HG03571 (cell line): ENCODE measurements at regions not wholly inside any gene's neighbourhood (a gene's known extent, or its start where the extent isn't known, plus 50 kb on each side); places are given as distances from the start of the nearest gene placed in this dataset.

ENCODE experiments used
- ATAC-seq: cut with Tn5 transposase; IDR thresholded peaks from one replicate; pipeline ENCODE4 v1.9.1; 2021; ENCODE audit not compliant: unreplicated experiment

- no peak for ATAC-seq
Observed at GRCh38 chr2:177075254-177075653, 137.3 kb upstream of the HNRNPA3 start.

DNA sequence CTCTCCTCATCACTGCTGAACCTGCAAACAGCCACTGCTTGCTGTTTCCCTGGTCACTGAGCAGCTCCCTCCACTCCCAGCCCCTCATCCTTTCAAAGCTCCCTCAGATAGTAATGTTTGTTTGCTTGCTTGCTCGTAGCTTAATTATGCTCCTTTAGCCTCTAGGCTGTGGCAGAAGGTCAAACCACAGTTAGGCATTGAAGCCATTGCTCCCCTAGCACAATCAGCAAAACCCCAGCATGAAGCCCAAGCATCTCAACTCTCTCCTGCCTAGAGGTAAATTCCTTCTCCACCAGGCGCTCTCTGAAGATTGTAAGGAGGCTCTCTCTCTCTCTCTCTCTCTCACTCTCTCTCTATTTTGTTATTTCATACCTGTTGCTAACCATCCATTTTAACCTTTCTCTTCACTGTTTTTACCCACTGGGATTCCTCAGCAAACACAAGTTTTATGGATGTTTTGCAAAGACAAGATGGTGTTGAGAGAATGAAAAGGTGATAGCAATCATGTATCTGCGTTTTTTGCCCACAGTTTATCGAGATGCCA is 135.9 kb upstream of the HNRNPA3 start:
- ATAC-seq = no peak

DNA sequence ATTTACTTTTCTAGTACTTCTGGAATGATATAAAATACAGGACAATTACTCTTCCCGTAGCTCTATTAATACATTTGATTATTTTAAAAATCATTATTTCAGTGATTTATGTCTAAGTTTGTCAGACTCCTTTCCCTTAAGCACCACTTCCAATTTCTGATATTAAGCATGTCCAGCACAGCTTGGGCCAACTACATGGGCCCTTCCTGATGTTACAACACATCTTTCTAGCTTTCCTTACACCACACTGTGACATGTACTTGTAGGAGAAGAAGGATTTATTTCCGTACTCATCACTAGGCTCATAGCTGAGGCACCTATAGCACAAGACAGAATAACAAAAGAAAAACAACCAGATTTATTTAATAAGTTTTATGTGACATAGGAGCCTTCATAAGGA is 134.8 kb upstream of the HNRNPA3 start:
- ATAC-seq = no peak

DNA sequence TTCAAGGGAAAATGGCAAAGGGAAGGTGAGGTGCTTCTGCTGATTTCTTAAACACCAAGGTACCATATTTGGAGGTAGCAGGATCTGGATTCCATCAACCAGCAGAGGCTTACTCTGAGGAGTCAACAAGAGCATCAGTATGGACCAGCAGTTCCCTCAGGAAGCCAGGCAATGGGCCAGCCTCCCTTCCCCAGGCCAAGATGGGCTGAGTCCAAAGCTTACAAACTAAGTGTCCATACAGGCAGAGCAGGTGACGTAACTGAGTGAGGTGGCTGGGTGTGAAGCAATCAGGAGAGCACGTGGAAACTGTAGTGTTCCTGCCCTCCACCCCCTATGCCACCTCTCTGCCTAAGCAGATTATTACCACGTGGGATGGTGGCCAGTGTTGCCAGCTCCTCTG is 134.2 kb upstream of the HNRNPA3 start:
- no peak for ATAC-seq

GRCh38 chr2:177078855-177079254 is 133.7 kb upstream of the HNRNPA3 start:
- ATAC-seq = no peak

DNA sequence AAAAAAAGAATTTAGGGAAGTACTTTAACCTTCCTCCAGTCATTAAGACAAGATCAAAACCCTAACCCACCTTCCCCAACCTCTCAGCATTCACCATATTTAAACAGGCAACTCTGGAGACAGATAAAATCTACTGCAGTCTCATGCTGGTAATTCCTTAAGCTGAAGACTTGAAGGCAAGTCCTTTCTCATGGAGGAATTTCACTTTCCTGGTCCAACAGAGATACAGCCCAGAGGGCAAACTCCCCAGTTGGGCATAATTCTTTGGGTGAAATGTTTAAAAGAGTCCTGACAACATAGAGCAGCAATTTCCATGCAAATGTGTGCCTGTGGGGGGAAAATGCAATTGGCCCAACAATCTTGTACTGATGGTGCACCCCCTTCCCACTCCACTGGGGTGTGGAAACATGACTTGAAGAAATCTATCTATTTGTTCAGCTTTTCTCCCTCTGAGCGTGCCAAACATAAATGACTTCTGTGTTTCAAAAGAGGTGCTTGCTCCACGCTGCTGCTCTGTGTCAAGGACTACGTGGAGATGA is 131.8 kb upstream of the HNRNPA3 start:
- ATAC-seq = no peak

GRCh38 chr2:177084607-177085006 is 128.0 kb upstream of the HNRNPA3 start:
- ATAC-seq = no peak

GRCh38 chr2:177088529-177088928 is 124.1 kb upstream of the HNRNPA3 start:
- ATAC-seq = no peak

- ATAC-seq = no peak
Observed at GRCh38 chr2:177090967-177091366, 121.6 kb upstream of the HNRNPA3 start.

GRCh38 chr2:177093371-177093770 is 119.2 kb upstream of the HNRNPA3 start:
- ATAC-seq = no peak

GRCh38 chr2:177098001-177098613 is 114.5 kb upstream of the HNRNPA3 start:
- no peak for ATAC-seq

DNA sequence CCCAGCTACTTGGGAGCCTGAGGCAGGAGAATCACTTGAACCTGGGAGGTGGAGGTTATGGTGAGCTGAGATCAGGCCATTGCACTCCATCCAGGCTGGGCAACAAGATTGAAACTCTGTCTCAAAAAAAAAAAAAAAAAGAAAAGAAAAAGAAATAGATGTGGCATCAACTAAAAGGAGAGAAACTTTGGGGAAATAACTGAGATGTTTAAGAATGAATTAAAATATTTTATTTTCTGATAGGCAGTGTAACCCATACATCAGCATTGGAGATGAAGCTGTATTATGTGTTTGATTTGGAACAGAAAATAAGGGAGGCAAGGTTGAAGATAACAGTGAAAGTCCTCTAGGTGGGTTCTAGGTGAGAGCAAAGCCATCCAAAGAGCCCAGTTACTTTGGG is 110.7 kb upstream of the HNRNPA3 start:
- no peak for ATAC-seq

DNA sequence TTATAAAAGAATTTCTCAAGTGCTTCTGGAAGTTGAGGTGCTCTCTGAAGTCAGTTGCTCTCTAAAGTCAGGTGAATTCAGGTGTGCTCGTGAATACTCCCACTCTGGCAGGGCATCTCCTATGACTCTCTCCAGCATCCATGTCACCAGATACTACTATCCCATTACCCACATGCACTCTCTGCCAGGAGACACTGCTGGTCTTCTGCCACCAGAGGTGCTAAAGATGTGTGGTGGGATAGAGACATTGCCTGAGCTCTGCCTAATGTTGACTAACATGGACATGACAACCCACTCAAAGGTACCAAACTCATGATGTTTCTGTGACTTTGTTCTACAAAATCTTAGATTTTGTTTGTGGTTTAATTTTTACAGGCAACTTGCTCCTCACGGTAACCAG is 106.4 kb upstream of the HNRNPA3 start:
- ATAC-seq = no peak

DNA sequence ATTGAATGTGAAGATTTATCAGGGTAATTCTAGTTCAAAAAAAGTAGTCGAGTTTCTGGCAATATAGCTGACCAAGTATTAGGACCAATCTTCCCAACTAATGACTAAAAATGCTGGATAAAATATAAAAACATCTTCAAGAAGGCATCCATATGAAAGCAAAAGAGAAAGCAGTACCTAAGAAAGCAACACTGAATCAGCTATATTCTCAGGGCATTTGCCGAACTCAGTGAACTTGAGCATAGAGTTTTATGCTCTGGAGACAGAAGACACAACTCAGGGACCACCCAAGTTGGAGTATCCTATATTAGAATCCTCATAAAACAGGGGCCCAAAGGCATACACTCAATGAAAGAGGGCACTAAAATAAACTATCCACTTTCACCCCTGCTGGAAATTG is 103.7 kb upstream of the HNRNPA3 start:
- no peak for ATAC-seq

DNA sequence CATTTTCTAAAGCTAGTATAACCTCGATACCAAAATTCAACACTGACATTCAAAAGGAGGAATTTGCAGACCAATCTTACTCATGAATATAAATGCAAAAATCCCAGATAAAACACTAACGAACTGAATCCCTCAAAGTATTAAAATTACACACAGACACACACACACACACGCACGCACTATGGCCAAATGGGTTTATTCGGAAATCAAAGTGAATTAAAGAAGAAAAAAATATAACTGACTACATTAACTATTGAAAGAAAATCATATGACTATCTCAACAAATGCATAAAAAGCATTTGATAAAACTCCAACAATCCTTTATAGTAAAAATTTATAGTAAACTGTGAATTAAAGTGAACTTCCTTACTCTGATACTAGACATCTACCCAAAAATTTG is 97.9 kb upstream of the HNRNPA3 start:
- ATAC-seq = no peak

DNA sequence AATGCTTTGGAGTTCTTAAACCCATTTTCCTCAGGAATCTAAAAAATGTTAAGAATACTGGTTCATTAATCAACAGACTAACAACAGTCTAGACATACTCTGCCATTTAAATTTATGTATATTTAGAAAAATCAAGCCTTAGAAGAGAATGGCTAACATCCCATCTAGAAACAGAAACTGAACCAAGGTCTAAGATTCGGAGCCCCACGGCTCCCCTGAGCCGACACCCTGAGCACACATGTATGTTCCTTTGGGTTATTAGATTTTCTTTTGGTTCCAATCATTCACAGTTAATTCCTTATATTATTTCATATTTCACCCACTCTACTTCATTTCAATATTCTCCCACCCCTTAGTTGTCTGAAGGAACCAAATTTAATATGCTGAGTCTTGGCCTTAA is 94.8 kb upstream of the HNRNPA3 start:
- ATAC-seq = no peak

GRCh38 chr2:177118636-177119035 is 94.0 kb upstream of the HNRNPA3 start:
- no peak for ATAC-seq

- no peak for ATAC-seq
Observed at GRCh38 chr2:177119099-177119498, 93.5 kb upstream of the HNRNPA3 start.

GRCh38 chr2:177123048-177123447 is 89.5 kb upstream of the HNRNPA3 start:
- ATAC-seq = no peak

- no peak for ATAC-seq
Observed at GRCh38 chr2:177124371-177124770, 88.2 kb upstream of the HNRNPA3 start.

- ATAC-seq = no peak
Observed at GRCh38 chr2:177127821-177128220, 84.8 kb upstream of the HNRNPA3 start.

- ATAC-seq = no peak
Observed at GRCh38 chr2:177129610-177130009, 83.0 kb upstream of the HNRNPA3 start.

DNA sequence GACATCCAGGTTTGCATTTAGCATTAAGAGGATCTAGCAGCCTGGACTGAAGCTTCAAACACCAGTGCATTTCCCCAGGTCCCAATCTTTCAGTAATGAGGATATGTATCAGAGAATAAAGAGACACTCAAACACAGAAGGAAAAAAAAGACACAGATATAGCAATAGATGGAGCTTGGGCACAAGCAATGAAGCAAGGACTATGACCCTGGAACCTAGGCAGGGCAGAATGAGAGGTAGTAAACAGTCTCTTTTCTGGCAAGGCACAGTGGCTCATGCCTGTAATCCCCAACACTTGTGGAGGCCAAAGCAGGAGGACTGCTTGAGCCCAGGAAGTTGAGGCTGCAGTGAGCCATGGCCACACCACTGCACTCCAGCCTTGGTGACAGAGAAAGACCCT is 80.7 kb upstream of the HNRNPA3 start:
- no peak for ATAC-seq
